Erythroblast (primary cell): ENCODE measurements at regions not wholly inside any gene's neighbourhood (a gene's known extent, or its start where the extent isn't known, plus 50 kb on each side); places are given as distances from the start of the nearest gene placed in this dataset.

ENCODE experiments used
- DNase-seq, 2 experiments: peaks; one replicate each; lab custom pipeline; 2025; lab: John Stamatoyannopoulos, UW
- GATA1 ChIP-seq: IDR thresholded peaks from 2 replicates; pipeline ENCODE4 v1.6.1; 2011; ENCODE audit warnings: low read depth, mild to moderate bottlenecking, control low read depth, low read length, moderate library complexity
- POLR2A ChIP-seq: IDR thresholded peaks from 2 replicates; pipeline ENCODE4 v1.6.1; 2011; ENCODE audit warnings: mild to moderate bottlenecking, low read length

GRCh38 chr2:234247453-234248180 is 197.1 kb downstream of the SPP2 start:
- no peak for TF ChIP-seq POLR2A
- no peak for TF ChIP-seq GATA1

GRCh38 chr2:234245945-234246344 is 195.4 kb downstream of the SPP2 start:
- no peak for DNase-seq
- TF ChIP-seq POLR2A (no peak), GATA1 (no peak)

More at GRCh38 chr2:234247453-234248180, 197.1 kb downstream of the SPP2 start:
- DNase-seq, result no peak

GRCh38 chr2:234243871-234244565 is 193.5 kb downstream of the SPP2 start:
- no peak for DNase-seq
- TF ChIP-seq GATA1 (no peak), POLR2A (no peak)

DNA sequence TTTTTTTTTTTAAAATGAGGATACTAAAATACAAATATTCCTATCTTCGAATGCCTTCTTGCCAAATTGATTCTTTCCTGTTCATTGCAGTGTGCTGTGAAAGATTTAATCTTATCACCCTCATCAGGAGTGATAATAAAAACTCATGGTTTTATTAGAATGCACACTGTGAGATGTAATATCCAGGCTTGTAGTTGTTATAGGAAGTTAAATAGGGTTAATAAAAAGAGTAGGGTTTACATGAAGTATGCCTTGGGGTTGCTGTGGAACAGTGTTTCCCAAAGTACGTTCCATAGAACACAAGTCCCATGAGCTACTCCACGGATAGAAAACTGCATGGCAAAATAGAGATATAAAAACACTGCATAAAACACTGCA is 191.9 kb downstream of the SPP2 start:
- DNase-seq, result no peak
- TF ChIP-seq GATA1, result no peak
- TF ChIP-seq POLR2A, result no peak

DNA sequence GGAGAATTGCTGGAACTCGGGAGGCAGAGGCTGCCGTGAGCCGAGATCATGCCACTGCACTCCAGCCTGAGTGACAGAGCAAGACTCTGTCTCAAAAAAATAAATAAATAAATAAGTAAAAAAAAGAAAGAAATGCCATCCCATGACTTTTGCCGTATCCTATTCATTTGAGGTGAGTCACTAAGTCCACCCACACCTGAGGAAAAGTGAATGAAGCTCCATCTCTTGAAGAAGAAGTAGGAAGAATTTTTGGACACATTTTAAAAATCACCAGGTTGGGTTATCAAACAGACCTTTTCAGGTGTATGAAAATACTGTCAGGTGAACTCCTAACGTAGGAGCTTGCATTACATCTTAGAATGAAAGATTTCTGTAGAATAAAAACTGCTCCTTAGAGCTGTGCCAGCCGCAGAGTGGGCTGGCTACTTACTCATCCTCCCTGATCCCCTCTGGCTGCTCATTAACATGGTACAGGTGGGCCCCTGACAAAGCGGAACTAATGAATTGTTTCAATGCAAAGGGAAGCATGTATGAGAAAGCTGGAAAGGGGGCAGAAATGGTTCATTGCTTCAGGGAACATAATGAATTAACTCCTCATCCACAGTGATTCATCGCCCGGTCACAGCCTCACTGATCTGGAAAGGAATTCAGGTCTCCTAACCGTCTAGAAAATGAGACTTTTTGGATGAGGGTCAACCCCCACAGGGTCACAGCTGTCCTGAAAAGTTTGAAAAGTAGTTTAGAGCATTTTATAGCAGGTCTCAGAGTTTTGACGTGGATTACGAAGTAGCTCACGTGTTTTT is 191.4 kb downstream of the SPP2 start:
- DNase-seq, result no peak

GRCh38 chr2:234240917-234241316 is 190.4 kb downstream of the SPP2 start:
- DNase-seq, result no peak
- TF ChIP-seq GATA1 (no peak), POLR2A (no peak)

More for the DNA sequence above, 191.4 kb downstream of the SPP2 start:
- no peak for TF ChIP-seq POLR2A
- TF ChIP-seq GATA1, result no peak

- no peak for DNase-seq
- TF ChIP-seq GATA1 (no peak), POLR2A (no peak)
Observed at GRCh38 chr2:234235191-234235590, 184.7 kb downstream of the SPP2 start.

DNA sequence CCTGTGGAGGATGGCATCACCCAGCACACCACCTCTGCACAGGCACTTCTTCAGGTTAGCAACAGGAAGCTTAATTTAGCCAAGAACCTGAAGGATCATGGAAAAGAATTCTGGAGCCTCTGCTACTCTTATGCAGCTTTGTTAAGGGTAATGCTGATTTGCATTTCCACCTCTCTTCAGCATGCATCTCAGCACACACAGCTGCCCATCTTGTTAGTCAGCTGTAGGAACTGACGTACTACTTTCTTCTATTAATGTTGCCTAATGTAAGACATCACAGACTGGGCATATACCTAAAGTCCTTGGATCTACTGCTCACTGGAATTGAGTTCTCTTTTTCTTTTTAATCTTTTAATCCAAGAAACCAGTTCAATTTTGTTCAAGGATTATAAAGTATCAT is 181.0 kb downstream of the SPP2 start:
- TF ChIP-seq GATA1, result no peak
- TF ChIP-seq POLR2A, result no peak

DNA sequence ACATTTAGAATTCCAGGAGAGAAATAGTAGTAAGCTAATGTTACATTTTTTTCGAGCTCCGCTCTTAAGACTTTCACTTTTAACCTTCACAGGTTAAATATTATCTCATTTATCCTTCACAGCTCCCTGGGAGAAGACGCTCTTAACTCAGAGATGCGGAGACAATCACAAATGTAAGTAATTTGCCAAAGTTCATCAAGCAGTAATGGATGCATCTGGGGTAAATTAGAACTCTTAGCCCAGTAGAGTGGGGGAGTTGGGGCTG is 168.5 kb downstream of the SPP2 start:
- TF ChIP-seq GATA1, result no peak
- no peak for TF ChIP-seq POLR2A
- no peak for DNase-seq

More for the DNA sequence above, 181.0 kb downstream of the SPP2 start:
- no peak for DNase-seq

GRCh38 chr2:234218266-234219045 is 168.0 kb downstream of the SPP2 start:
- TF ChIP-seq POLR2A (no peak), GATA1 (no peak)
- no peak for DNase-seq

DNA sequence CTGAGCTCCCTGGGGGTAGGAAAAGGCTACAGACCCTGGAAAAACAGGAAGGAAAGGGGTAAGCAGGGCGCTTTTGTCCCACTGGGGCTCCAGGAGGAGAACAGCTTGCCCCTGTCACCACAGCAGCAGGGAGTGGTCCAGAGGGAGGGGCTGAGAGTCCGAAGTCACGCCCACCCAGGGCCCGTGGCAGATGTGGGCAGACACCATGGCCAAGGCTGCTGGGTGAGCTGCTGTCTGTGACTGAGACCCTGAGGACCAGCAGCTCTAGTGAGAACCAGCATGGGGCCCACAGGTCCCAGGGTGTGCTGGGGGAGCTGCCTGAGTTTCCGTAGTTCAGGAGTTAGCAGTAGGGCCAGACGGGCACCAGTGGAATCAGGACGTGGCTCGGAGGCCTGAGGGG is 162.0 kb downstream of the SPP2 start:
- no peak for DNase-seq

DNA sequence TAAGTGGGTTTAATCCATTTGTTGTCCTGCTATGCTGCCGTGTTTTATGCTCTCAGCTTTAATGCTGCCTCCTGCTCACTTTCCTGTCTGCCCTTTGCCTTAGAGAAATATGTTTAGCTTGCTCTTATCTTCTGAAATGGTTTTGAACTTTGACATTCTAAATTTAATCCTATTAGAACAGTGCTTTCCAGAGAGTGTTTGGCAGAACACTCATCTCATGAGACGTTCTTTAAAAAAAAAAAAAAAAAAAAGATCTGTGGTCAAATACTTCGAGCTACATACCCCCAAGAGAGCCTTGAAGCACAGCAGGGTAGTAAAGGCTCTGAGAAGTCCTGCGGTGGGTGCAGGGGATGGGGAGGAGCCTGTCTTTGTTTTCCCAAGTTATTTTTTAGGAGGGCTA is 161.3 kb downstream of the SPP2 start:
- no peak for DNase-seq
- TF ChIP-seq POLR2A (no peak), GATA1 (no peak)

More for the DNA sequence above, 162.0 kb downstream of the SPP2 start:
- no peak for TF ChIP-seq POLR2A
- no peak for TF ChIP-seq GATA1

GRCh38 chr2:234206738-234207137 is 156.2 kb downstream of the SPP2 start:
- no peak for DNase-seq
- no peak for TF ChIP-seq POLR2A
- no peak for TF ChIP-seq GATA1

GRCh38 chr2:234204480-234204879 is 154.0 kb downstream of the SPP2 start:
- TF ChIP-seq GATA1, result no peak
- TF ChIP-seq POLR2A, result no peak
- no peak for DNase-seq
